OCI-LY1 (cell line): ENCODE measurements at regions not wholly inside any gene's neighbourhood (a gene's known extent, or its start where the extent isn't known, plus 50 kb on each side); places are given as distances from the start of the nearest gene placed in this dataset.

Experiments
- EZH2 ChIP-seq: fragments of 200-600 bp; sonication (generic), shearing (Covaris generic); IDR thresholded peaks from 2 replicates; pipeline ENCODE4 v1.8.0; 2017; ENCODE audit warnings: borderline replicate concordance, mixed run types, mild to moderate bottlenecking, antibody characterized with exemption, low read length, moderate library complexity, mixed read lengths
- TF ChIP-seq, protein P1 (sequence below): fragments of 200-600 bp; sonication (generic), shearing (Covaris generic); IDR thresholded peaks from 2 replicates; pipeline ENCODE4 v1.5.1; 2017; ENCODE audit warnings: mild to moderate bottlenecking, antibody characterized with exemption, low read length, moderate library complexity, mixed read lengths

DNA sequence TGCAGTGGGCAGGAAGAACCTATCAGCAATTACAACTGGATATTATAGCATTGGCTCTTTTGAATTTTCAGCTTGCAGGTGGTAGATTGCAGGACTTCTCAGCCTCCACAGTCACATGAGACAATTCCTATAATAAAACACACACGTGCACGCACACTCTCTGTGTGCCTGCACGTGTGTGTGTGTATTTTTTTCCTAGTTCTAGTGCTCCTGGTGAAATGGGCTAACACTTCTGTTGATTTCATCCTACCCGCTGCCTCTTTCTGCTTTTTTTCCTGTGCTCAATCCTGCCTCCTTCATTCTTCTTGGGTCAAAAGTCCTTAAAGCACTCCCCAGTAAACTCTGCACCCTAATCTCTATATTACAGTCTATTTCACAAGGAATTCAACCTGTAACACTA, 320.1 kb downstream of the OSTF1 start:
- TF ChIP-seq, protein P1, sequence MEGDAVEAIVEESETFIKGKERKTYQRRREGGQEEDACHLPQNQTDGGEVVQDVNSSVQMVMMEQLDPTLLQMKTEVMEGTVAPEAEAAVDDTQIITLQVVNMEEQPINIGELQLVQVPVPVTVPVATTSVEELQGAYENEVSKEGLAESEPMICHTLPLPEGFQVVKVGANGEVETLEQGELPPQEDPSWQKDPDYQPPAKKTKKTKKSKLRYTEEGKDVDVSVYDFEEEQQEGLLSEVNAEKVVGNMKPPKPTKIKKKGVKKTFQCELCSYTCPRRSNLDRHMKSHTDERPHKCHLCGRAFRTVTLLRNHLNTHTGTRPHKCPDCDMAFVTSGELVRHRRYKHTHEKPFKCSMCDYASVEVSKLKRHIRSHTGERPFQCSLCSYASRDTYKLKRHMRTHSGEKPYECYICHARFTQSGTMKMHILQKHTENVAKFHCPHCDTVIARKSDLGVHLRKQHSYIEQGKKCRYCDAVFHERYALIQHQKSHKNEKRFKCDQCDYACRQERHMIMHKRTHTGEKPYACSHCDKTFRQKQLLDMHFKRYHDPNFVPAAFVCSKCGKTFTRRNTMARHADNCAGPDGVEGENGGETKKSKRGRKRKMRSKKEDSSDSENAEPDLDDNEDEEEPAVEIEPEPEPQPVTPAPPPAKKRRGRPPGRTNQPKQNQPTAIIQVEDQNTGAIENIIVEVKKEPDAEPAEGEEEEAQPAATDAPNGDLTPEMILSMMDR: no peak
- no peak for TF ChIP-seq EZH2
